HG03575 (cell line): ENCODE measurements at regions not wholly inside any gene's neighbourhood (a gene's known extent, or its start where the extent isn't known, plus 50 kb on each side); places are given as distances from the start of the nearest gene placed in this dataset.
"Not testable (repeated sequence)": the region's sequence is repeated elsewhere in the genome, so short reads cannot be mapped to it uniquely, and the experiment has no call there.

Source experiments
- ATAC-seq: cut with Tn5 transposase; IDR thresholded peaks from one replicate; pipeline ENCODE4 v1.9.1; 2021; ENCODE audit not compliant: unreplicated experiment, insufficient number of reproducible peaks, low FRiP score; ENCODE audit errors: extremely low read depth

DNA sequence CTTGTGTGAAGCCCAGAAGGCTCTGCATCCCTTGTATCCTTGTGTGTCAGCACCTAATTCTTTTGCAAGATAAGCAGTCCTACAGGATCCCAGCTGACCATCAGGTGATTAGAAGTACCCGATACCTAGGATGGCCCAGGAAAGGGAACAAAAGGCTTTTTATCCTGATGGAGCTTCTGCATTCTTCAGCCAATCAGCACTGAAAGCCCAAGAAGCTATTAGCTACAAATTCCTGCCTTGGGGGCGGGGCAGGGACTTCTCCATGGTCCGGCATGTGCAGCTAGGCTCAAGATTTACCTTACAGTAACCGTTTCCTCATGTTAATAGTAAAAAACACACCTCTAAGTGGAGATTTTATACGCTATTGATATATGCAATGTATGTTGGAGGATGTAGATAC lies 264.6 kb upstream of the THUMPD2 start:
- no peak for ATAC-seq

DNA sequence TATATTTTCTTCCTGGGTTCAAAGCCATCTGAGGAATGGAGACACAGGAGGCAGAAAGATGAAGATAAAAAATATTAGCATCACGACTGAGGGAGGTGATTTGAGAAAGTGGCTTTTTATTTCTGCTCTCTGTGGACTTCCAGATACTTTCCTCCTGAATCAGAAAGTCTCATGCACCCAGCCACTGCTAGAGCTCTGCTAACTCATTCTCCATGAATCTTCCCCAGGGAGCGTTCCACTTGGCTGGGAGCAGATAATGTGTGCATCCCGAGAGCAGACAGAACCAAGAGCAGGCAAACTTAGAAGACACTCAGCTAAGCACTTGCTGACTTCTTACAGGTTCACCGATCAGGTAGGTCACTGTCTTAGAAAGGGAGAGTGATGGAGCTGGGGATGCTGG lies 264.1 kb upstream of the THUMPD2 start:
- no peak for ATAC-seq

DNA sequence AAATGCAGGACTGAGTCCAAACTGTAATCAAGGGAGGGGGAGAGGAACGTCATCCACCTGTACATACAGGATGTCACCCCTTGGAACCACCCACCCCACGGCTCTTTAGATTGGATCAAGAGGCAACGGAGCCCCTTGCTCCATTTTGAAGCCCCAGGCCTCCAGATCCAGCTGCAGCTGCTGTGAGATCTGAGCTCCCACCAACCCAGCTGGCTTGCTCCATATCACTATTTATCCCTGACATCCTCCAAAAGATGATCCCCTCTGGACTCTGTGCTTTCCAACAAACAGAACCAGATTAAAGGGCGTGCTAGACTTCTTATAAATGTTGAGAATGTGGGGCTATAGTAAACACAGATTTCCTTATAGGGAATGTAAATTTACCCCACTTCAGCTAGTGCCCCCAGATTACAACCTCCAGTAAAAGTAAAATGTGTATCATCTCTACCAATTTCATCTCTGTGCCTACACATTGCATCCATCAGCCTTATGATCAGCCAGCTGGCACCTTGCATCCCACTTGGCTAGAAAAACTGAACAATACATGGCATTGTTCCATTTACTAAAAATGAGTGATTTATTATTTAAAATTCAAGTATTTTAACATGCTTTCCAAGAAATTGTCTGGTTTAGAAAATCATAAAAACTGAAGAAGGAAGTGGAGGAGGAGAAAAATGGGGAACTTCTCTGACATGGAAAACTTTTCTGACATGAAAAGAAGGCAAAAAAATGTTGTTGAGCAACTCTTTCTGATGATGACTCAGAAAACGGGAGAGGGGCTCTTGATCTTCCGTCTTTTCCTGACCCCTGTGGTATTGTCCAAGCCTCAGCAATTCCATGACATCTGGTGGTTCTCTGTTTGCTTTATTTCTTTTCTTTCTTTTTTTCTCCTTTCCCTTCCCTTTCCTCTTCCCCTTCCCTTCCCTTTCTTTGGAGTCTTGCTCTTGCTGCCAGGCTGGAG lies 262.6 kb upstream of the THUMPD2 start:
- ATAC-seq: no peak

DNA sequence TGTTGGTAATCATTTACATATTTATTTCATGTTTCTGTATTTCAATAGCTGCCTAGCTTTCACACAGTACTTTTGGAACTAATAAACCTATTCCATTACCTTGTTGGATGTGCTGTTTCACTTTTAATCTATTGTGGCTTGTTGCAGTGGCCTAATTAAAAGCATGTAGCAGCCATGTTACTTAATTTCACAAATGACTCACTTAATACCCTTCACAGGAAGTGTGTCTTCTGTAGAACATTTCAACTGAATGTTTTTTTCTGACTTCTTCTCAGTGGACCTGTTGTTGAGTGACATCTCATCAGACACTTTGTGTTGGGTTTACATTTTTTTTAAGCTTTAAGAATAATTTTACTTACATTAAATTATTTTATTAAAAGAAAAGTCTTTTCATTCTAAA lies 260.5 kb upstream of the THUMPD2 start:
- ATAC-seq: no peak

DNA sequence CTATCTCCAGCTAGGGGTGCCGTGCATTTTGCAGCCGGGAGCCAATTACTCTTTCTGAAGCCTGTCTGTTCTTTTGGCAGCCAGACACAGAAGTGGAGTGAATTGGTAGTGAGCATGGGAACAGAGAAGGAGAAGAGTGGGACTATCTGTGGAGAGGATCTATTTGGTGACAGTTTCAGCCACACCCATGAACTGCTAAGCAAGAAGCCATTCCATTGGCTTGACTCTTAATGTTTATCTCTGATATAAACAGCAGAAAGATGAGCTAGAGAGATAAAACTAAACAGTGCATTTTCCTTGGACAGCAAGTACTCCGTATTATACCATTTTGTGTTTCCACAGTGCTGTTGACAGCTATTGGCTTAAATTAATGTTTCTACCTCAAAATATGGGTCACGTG lies 259.6 kb upstream of the THUMPD2 start:
- ATAC-seq: no peak

DNA sequence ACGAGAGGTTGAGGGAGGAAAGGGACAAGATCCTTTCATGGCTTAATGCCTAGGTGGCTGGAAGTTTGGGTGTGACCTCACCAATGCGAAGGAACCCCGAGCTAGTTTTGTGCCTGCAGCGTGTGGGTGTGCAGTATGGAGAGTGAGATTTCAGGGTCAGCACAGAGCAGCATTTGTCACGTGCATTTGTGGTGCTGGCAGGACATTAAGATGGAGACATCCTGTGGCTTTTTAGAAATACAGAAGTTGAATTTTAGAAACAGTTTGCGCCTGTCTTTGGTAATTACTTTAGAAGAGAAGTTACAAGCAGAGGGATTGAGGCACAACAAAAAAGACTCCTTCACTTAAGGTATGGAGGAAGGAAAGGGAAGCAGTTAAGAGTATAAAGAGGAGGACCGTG lies 258.2 kb upstream of the THUMPD2 start:
- no peak for ATAC-seq

DNA sequence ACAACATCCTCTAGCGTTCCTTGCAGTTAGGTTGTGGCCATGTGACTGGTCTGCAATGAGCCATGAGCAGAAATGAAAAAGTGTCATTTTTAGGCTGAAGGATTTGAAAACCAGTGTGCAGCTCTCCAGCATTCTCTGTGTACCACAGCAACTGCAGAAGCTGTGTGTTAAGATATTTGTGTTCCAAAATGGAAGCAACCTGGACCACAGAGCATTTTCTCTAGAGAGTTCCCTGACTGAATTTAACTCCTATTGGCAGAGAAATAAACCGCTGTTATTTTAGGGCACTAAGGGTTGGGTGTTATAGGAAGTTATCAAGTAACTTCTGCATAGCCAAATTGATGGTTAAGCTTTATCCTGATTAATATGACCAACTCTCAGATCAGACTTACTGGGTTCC lies 257.2 kb upstream of the THUMPD2 start:
- ATAC-seq: no peak

DNA sequence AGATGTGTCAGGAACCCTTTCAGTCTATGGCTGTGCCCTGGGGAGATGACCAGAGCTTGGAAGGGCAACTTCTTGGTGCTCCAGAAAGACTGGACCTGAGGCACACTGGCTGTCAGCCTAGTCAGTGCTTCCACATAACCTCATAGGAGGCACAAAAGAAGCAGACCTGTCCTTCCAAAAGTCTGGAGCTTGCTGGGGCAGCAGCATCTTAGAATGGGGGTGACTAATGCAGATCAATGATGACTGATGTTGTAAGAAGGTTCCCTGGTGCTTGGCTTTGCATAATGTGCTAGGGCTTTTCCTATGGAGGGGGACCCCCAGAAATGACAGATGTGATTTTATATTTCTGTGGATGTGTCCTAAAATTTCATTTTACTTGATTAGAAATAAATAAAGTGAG lies 255.7 kb upstream of the THUMPD2 start:
- ATAC-seq: no peak

DNA sequence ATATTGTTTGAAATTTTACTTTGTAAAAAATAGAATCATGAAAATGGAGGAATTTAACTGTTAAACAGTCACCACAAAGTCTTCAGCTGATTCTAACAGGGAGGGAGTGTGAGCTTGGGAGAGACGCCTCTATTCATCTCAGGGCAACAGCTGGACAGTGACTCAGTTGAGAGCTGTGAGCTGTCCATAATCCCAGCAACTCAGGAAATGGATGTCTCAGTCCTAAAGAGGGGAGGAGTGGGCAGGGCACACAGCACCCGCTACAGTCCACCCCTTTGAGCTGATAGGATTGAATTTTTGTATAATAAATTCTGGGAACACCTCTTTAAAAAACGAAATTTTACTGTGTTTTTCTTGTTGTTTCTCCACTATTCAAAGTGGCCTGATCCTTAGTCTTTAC lies 255.1 kb upstream of the THUMPD2 start:
- no peak for ATAC-seq

DNA sequence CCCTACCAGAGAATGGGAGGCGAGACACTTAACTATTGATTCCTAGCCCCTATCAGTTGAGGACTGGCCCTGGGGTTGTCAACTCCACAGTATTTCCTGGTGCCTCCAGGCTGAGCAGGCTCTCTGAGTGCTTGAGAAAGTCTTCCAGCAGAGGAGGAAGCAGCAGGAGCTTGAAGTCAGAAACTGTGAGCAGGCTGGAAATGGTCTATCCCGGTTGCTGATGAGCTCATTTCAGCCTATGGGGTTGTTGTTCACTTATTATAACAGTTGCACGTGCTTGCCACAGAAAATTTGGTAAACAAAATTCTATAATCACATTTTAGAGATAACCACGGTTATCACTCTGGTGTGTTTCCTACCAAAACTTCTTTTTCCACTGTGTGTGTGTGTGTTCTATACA lies 254.7 kb upstream of the THUMPD2 start:
- no peak for ATAC-seq

DNA sequence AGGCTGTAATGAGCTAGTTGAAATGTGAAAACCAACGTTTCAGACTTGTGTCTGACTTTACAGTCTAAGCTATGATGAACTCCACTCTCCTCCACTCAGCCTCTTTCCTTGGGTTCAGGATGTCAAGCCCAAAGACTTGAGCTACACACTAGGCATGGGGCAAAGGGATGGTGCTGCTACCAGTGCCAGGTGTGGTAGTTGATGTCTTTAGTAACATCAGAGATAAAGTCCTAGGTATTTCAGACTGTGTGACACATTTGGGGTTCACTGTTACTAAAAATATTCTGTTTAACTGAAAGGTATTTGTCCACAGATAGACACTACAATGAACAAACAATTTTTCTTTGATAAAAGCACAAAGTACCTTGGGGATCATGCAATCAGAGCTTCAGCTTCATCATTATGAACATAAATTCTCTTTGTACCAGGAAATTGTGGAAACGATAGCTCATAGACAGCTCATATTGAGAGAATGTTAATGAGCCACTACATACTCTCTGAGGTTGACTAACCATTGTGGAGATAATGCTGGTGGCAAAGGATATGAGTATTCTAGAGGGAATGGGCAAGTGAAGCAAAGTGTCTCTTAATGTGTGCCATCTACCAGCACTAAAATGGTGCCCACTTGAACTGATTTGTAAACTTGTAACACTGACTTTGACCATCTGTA lies 253.7 kb upstream of the THUMPD2 start:
- ATAC-seq: no peak

DNA sequence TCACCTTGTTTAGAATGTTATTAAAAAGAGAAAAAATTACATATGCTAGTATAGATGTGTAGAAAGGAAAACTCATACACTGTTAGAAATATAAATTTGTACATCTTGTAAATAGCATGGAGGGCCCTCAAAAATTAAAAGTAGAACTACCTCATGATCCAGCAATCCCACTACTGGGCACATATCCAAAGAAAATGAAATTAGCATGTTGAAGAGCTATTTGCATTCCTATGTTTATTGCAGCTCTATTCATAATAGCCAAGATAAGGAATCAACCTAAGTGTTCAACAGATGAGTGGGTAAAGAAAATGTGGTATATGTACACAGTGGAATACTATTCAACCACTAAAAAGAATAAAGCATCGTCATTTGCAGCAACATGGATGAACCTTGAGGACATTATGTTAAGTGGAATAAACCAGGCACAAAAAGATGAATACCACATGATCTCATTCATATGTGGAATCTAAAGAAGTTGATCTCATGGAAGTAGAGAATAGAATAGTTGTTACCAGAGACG lies 251.5 kb upstream of the THUMPD2 start:
- ATAC-seq: no peak

DNA sequence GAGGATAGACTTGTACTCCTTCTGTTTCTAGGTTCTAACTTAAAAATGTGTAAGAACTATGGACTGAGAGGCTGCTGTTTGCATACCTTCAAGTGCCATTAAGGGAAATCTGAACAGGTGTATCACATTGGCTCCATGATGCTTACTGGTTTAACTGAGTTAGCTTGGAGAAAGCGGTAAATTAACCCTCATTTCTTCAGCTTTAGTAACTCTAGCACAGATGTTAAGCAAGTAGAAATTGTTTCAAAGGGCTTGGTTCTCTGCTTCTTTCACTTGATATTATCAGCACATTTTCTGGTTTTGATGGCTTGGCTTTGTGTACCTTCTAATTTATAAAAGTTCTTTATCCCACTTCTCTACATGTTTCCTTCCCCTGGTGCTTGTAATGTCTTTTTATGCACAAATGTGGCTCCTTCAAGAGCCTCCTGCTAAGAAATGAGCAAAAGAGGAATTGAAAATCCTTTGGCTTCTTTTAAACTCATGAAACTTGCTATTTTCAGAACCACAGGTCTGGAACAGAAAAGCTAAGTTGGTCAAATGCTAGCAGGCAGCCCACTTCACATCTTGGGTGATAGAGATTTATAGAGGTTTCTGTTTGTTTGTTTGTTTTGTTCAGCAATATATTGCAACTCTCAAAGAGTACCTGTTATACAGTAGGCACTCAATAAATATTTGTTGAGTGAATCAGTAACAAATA lies 249.9 kb upstream of the THUMPD2 start:
- ATAC-seq: peak; percentile 76

DNA sequence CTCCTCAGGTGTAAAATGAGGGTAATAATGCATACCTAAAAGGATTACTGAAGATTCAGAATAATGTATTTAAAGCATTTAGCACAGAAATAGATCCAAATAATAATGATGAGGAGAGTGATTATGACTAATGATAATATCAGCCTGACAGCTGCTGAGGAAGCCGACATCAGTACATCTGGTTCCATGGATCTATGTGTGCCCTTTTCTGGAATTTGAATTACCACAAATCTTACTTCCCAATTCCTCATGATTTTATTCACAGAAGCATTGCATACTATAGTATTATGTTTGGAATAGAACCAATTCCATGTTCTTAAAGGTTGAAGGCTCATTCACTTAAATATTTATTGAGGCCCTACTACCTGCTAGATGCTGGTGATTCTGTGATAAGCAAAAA lies 248.9 kb upstream of the THUMPD2 start:
- ATAC-seq: no peak

DNA sequence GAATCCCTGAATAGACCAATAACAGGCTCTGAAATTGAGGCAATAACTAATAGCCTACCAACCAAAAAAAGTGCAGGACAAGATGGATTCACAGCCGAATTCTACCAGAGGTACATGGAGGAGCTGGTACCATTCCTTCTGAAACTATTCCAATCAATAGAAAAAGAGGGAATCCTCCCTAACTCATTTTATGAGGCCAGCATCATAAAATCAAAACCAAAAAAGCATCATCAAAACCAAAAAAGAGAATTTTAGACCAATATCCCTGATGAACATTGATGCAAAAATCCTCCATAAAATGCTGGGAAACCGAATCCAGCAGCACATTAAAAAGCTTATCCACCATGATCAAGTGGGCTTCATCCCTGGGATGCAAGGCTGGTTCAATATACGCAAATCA lies 246.2 kb upstream of the THUMPD2 start:
- not testable (repeated sequence) for ATAC-seq

DNA sequence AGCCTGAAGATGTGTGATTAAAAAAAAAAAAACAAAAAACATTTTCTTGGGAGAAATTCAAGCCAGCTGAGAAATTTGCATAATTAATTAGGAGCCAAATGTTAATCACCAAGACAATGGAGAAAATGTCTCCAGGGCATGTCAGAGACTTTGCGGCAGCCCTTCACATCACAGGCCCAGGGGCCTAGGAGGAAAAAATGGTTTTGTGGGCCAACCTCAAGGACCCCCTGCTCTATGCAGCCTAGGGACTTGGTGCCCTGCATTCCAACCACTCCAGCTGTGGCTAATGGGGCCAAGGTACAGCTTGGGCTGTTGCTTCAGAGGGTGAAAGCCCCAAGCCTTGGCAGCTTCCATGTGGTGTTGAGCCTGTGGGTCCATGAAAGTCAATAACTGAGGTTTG lies 241.9 kb upstream of the THUMPD2 start:
- no peak for ATAC-seq

DNA sequence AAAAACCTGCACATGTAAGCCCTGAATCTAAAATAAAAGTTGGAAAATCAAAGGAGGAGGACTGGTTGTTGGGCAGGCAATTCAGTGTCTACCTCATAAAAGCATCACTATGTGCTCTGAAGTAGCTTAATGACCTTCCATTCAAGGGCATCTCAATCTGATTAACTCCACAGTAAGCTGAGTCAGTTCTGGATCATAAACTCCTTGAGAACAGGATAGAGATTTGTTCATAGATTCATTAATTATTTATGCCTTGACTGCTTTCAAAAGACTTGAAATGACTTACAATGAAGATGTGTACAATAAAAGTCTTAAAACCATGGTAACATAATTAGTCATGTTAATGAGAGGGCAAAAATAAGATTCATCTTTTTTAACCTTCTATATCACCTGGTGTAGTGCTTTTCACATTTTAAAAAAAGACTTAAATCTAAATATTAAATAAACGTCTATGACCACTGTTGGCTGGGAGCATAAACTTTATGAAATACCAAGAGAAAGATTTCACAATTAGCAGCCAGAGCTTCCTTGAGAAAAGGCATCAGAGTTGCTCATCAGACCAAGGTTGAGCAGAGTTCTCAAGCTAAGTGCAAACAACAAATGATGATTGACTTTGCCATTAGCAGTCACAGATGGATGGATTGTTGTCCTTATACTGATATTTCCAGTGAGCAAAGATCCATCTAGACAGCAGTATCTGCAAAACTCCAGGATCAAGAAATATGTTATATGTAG lies 237.3 kb upstream of the THUMPD2 start:
- no peak for ATAC-seq

DNA sequence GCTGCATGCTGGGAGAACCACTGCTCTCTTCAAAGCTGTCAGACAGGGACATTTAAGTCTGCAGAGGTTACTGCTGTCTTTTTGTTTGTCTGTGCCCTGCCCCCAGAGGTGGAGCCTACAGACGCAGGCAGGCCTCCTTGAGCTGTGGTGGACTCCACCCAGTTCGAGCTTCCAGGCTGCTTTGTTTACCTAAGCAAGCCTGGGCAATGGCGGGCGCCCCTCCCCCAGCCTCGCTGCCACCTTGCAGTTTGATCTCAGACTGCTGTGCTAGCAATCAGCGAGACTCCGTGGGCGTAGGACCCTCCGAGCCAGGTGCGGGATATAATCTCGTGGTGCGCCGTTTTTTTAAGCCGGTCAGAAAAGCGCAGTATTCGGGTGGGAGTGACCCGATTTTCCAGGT lies 234.9 kb upstream of the THUMPD2 start:
- ATAC-seq: not testable (repeated sequence)

DNA sequence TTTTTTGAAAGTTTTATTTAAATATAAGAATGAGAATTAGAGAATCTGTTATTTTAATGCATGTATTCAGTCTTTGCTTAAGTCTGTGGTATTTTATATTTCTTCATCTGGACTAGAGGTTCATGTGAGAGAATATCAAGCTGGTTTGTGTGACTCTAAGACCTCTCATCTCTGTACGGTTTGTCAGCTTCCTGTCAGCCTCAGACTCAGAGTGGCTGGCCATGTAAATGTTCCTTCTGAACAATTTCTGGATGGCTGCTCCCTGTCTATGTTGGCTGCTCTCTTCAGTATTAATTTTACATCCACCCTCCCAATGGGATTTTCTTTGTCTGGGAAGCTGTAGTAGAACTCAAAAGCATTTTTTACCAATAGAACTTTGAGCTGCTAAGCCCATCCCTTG lies 225.3 kb upstream of the THUMPD2 start:
- no peak for ATAC-seq
